Endothelial cell of umbilical vein (primary cell): ENCODE measurements at regions not wholly inside any gene's neighbourhood (a gene's known extent, or its start where the extent isn't known, plus 50 kb on each side); places are given as distances from the start of the nearest gene placed in this dataset.

Experiments
- BruUV-seq: library from RNA; stranded (reverse); fragments of 400-500 nt; replicated peaks from 2 replicates; lab custom pipeline; 2021; lab: Mats Ljungman, UMichigan
- CTCF ChIA-PET: fragments of 300-600, 350-600 bp; sonication (Branson Sonifier 250); formaldehyde crosslinking; loops from one replicate; lab custom pipeline; 2021; ENCODE audit warnings: antibody characterized with exemption, inconsistent platforms; lab: Charles Lee
- POLR2A ChIA-PET: fragments of 300-600, 350-600 bp; sonication (Branson Sonifier 250); formaldehyde crosslinking; loops from one replicate; lab custom pipeline; 2021; ENCODE audit warnings: antibody characterized with exemption, inconsistent platforms; lab: Charles Lee
- DNase-seq: peaks from one replicate; pipeline ENCODE4 v3.0.0-alpha.2; 2011; ENCODE audit warnings: low read depth, low spot score
- FAIRE-seq: peaks from 2 replicates; lab custom pipeline; 2011; peaks lifted over from hg19 to GRCh38; lab: Jason Lieb, UNC
- H2AFZ ChIP-seq: 2 replicates; pipeline ENCODE4 v1.6.0; 2012; ENCODE audit warnings: low read depth, low read length, control low read depth, inconsistent platforms
- H3K27ac ChIP-seq: 2 replicates; pipeline ENCODE4 v1.5.1; 2011; ENCODE audit warnings: low read depth, mild to moderate bottlenecking, control low read depth, low read length, moderate library complexity; ENCODE audit not compliant: insufficient read depth
- H3K27me3 ChIP-seq, 2 experiments: 2 replicates each; pipeline versions ENCODE4 v1.6.0 to v1.6.1; 2011; ENCODE audit warnings: low read length in 2 of 2, mixed read lengths in 1 of 2; ENCODE audit not compliant: control insufficient read depth in 2 of 2, insufficient read depth in 2 of 2
- H3K36me3 ChIP-seq, 2 experiments: 2 replicates in 1 of 2; 3 replicates in 1 of 2; pipeline ENCODE4 v1.5.1; 2011; ENCODE audit warnings: low read length in 2 of 2, mild to moderate bottlenecking in 1 of 2, moderate library complexity in 1 of 2; ENCODE audit not compliant: control insufficient read depth in 2 of 2, insufficient read depth in 2 of 2; ENCODE audit errors: extremely low read depth in 1 of 2
- H3K4me1 ChIP-seq: 3 replicates; pipeline ENCODE4 v1.5.1; 2011; ENCODE audit warnings: mild to moderate bottlenecking, low read length; ENCODE audit not compliant: control insufficient read depth, insufficient read depth; ENCODE audit errors: extremely low read depth
- H3K4me2 ChIP-seq: 2 replicates; pipeline ENCODE4 v1.6.1; 2011; ENCODE audit warnings: low read length, control low read depth, mixed read lengths; ENCODE audit not compliant: insufficient read depth
- H3K4me3 ChIP-seq, 3 experiments: fragments of 200-600 bp in 1 of 3; sonication (generic), shearing (Covaris generic) in 1 of 3; replicated peaks in 1 of 3; 2 replicates each; pipeline ENCODE4 v1.5.1; 2011 to 2016; ENCODE audit warnings: control low read depth in 3 of 3, low read length in 3 of 3, mild to moderate bottlenecking in 2 of 3, inconsistent platforms in 1 of 3, low read depth in 1 of 3, moderate library complexity in 1 of 3; ENCODE audit not compliant: insufficient read depth in 1 of 3
- H3K79me2 ChIP-seq: 2 replicates; pipeline ENCODE4 v1.6.0; 2012; ENCODE audit warnings: low read length, inconsistent platforms; ENCODE audit not compliant: control insufficient read depth, insufficient read depth
- H3K9ac ChIP-seq: replicated peaks from 2 replicates; pipeline ENCODE3; 2011; ENCODE audit warnings: low read length, control low read depth; ENCODE audit not compliant: insufficient read depth; ENCODE audit errors: extremely low read depth
- H3K9me1 ChIP-seq: replicated peaks from 3 replicates; pipeline ENCODE4 v1.6.0; 2011; ENCODE audit warnings: mild to moderate bottlenecking, low read length; ENCODE audit not compliant: control insufficient read depth, insufficient read depth; ENCODE audit errors: extremely low read depth
- H3K9me3 ChIP-seq: replicated peaks from 2 replicates; pipeline ENCODE4 v1.5.1; 2012; ENCODE audit warnings: low read length, inconsistent platforms; ENCODE audit not compliant: control insufficient read depth, insufficient read depth
- H4K20me1 ChIP-seq: replicated peaks from 2 replicates; pipeline ENCODE3; 2011; ENCODE audit warnings: mild to moderate bottlenecking, low read length; ENCODE audit not compliant: control insufficient read depth, insufficient read depth; ENCODE audit errors: extremely low read depth
- EZH2 ChIP-seq: IDR thresholded peaks from 2 replicates; pipeline ENCODE4 v1.6.1; 2012; ENCODE audit warnings: borderline replicate concordance, low read depth, mild to moderate bottlenecking, moderate library complexity, low read length, inconsistent platforms; ENCODE audit not compliant: severe bottlenecking
- FOS ChIP-seq: IDR thresholded peaks from 2 replicates; pipeline ENCODE4 v1.6.1; 2011; ENCODE audit warnings: mild to moderate bottlenecking, low read length, moderate library complexity, borderline replicate concordance; ENCODE audit not compliant: insufficient read depth
- GATA2 ChIP-seq: IDR thresholded peaks from 2 replicates; pipeline ENCODE4 v1.7.0; 2011; ENCODE audit warnings: low read depth, mild to moderate bottlenecking, moderate library complexity, mixed read lengths, low read length; ENCODE audit not compliant: insufficient read length, insufficient read depth
- JUN ChIP-seq: IDR thresholded peaks from 2 replicates; pipeline ENCODE4 v1.6.1; 2011; ENCODE audit warnings: borderline replicate concordance, low read depth; ENCODE audit not compliant: insufficient read length, insufficient read depth
- MAX ChIP-seq: IDR thresholded peaks from 2 replicates; pipeline ENCODE4 v1.6.1; 2011; ENCODE audit not compliant: insufficient read depth, insufficient read length
- MYC ChIP-seq: IDR thresholded peaks from one replicate; pipeline ENCODE4 v1.6.1; 2011; ENCODE audit warnings: mild to moderate bottlenecking, low read depth, low read length
- POLR2A ChIP-seq: IDR thresholded peaks from 2 replicates; pipeline ENCODE4 v1.6.1; 2012; ENCODE audit warnings: low read depth, mild to moderate bottlenecking, control low read depth, low read length
- POLR2AphosphoS5 ChIP-seq: IDR thresholded peaks from 2 replicates; pipeline ENCODE4 v1.6.1; 2012; ENCODE audit warnings: low read depth, mild to moderate bottlenecking, control low read depth, low read length, moderate library complexity; ENCODE audit not compliant: insufficient read depth
- dilution Hi-C: fragments of 300-500 bp; cut with MboI; formaldehyde crosslinking; loops from one replicate; pipeline ENCODE4 v1.15.0; 2019; ENCODE audit warnings: low sequenced_read_pairs; ENCODE audit not compliant: extremely low pct_ligation_motif_present
- intact Hi-C: fragments of 100-400 bp; cut with micrococcal nuclease; formaldehyde crosslinking; loops from one replicate; pipeline ENCODE4 v1.10.0; 2022
- TF ChIP-seq, protein P1 (sequence below), 2 donors: IDR thresholded peaks; 1 replicate in 1 of 2; 2 replicates in 1 of 2; pipeline ENCODE4 v1.5.1; 2011; ENCODE audit warnings: low read length in 2 of 2, mild to moderate bottlenecking in 2 of 2, moderate library complexity in 2 of 2, control low read depth in 1 of 2, inconsistent platforms in 1 of 2, low read depth in 1 of 2; ENCODE audit not compliant: insufficient read depth in 1 of 2; ENCODE audit errors: extremely low read depth in 1 of 2

- H4K20me1 ChIP-seq, result no peaks in the 10 kb centered on the region
- no peaks in the 10 kb centered on the region for H3K36me3 ChIP-seq
- no peaks in the 10 kb centered on the region for H3K4me1 ChIP-seq
- no peak overlapping the region for H3K4me3 ChIP-seq
- no peak overlapping the region for H3K27ac ChIP-seq
- DNase-seq (peak; percentile 54), FAIRE-seq (peak; percentile 88)
- no peaks in the 10 kb centered on the region for H3K9me3 ChIP-seq
- no peaks in the 10 kb centered on the region for H3K9me1 ChIP-seq
- no peak overlapping the region for H2AFZ ChIP-seq
- intact Hi-C loops, result loop anchor here (1.0 kb wide), 3 partner anchors 118 to 1329 kb away; no protein-coding TSS in a partner anchor
- ChIA-PET POLR2A (no interaction called here), CTCF (interaction anchor here (0.5 to 7.6 kb wide), 11 partner anchors 9 to 1328 kb away, joined by 3 to 107 read pairs (median 4); no protein-coding TSS in a partner anchor)
- H3K4me2 ChIP-seq, result no peak overlapping the region
- dilution Hi-C loops, result no loop called here
- TF ChIP-seq EZH2 (no peak), MAX (no peak), GATA2 (peak; percentile 51), JUN (no peak), FOS (no peak), MYC (no peak), POLR2A (no peak), POLR2AphosphoS5 (no peak)
- TF ChIP-seq, protein P1, sequence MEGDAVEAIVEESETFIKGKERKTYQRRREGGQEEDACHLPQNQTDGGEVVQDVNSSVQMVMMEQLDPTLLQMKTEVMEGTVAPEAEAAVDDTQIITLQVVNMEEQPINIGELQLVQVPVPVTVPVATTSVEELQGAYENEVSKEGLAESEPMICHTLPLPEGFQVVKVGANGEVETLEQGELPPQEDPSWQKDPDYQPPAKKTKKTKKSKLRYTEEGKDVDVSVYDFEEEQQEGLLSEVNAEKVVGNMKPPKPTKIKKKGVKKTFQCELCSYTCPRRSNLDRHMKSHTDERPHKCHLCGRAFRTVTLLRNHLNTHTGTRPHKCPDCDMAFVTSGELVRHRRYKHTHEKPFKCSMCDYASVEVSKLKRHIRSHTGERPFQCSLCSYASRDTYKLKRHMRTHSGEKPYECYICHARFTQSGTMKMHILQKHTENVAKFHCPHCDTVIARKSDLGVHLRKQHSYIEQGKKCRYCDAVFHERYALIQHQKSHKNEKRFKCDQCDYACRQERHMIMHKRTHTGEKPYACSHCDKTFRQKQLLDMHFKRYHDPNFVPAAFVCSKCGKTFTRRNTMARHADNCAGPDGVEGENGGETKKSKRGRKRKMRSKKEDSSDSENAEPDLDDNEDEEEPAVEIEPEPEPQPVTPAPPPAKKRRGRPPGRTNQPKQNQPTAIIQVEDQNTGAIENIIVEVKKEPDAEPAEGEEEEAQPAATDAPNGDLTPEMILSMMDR (IDR thresholded peaks at IDR 0.05; ENCODE audit: extremely low read depth in 1 of 2, insufficient read depth in 1 of 2, low read depth in 1 of 2, low read length in 2 of 2), result peak; percentile 47 to 54
- H3K79me2 ChIP-seq, result no peaks in the 10 kb centered on the region
- no peak overlapping the region for H3K9ac ChIP-seq
- H3K27me3 ChIP-seq, result peaks cover 0 to 3% of the 10 kb centered on the region in 2 experiments
- no TSS peak for BruUV-seq
These were observed 206.0 kb downstream of the CDC5L start for GRCh38 chr6:44593539-44593944.
